ENCODE measurements at regions not wholly inside any gene's neighbourhood (a gene's known extent, or its start where the extent isn't known, plus 50 kb on each side); places are given as distances from the start of the nearest gene placed in this dataset.

- H3K9me3 ChIP-seq: no peaks in the 10 kb centered on the region
- H3K4me1 ChIP-seq (ENCODE audit: control insufficient read depth in 1 of 2, insufficient read depth in 1 of 2, low read depth in 1 of 2, low read length in 1 of 2): no peaks in the 10 kb centered on the region
- TF ChIP-seq, protein P1, sequence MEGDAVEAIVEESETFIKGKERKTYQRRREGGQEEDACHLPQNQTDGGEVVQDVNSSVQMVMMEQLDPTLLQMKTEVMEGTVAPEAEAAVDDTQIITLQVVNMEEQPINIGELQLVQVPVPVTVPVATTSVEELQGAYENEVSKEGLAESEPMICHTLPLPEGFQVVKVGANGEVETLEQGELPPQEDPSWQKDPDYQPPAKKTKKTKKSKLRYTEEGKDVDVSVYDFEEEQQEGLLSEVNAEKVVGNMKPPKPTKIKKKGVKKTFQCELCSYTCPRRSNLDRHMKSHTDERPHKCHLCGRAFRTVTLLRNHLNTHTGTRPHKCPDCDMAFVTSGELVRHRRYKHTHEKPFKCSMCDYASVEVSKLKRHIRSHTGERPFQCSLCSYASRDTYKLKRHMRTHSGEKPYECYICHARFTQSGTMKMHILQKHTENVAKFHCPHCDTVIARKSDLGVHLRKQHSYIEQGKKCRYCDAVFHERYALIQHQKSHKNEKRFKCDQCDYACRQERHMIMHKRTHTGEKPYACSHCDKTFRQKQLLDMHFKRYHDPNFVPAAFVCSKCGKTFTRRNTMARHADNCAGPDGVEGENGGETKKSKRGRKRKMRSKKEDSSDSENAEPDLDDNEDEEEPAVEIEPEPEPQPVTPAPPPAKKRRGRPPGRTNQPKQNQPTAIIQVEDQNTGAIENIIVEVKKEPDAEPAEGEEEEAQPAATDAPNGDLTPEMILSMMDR (IDR thresholded peaks at IDR 0.05): no peak
- no peak overlapping the region for H3K27ac ChIP-seq
- H3K4me3 ChIP-seq (ENCODE audit: low read depth in 1 of 2, low read length in 1 of 2): no peak overlapping the region
- H3K36me3 ChIP-seq: no peaks in the 10 kb centered on the region
- no peaks in the 10 kb centered on the region for H3K27me3 ChIP-seq
Measured at GRCh38 chr12:114757684-114758325, 73.8 kb upstream of the TBX3 start.

DNA sequence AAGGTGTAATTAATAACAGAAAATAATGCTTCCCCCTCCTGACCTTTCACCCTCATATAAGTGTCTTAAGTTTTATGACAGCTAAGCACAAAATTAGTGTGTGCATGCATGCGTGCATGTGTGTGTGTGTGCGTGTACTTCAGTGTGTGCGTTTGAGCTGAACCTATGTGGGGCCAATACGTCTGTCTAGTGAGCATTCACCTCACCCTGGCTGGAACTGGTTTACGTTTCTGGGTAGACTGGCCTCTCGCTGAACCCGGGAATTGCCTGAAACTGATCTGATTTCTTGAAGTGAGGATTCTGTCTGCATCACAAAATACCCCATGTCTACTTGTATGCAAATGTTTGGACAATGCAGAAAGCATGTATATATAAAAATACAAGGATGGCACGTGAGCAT lies 68.2 kb upstream of the TBX3 start:
- no peaks in the 10 kb centered on the region for H3K27me3 ChIP-seq
- H3K4me3 ChIP-seq (ENCODE audit: low read depth in 1 of 2, low read length in 1 of 2): no peak overlapping the region
- H3K36me3 ChIP-seq: no peaks in the 10 kb centered on the region
- TF ChIP-seq, protein P1 (IDR thresholded peaks at IDR 0.05): no peak
- H3K27ac ChIP-seq: no peak overlapping the region
- no peaks in the 10 kb centered on the region for H3K9me3 ChIP-seq
- H3K4me1 ChIP-seq (ENCODE audit: control insufficient read depth in 1 of 2, insufficient read depth in 1 of 2, low read depth in 1 of 2, low read length in 1 of 2): no peaks in the 10 kb centered on the region

DNA sequence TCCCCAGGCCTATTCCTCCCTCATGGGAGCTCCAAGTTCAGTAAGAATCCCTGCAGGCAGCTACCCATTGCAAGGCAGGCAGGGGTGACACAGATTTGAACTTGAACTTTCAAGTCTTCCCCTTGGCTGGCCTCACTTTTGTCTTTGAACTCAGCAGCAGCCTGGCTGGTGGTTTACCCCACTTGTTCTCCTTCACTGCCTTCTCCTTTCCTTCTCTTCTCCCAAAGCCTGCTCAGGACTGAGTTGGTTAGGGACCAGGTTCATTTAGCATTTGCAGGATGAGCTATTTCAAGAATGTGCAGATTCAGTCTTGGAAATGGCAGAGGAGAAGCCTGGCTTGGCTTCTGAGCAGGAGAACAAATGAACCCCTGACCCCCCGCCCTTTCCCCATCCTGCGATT lies 67.7 kb upstream of the TBX3 start:
- Histone ChIP-seq H3K4me1 (ENCODE audit: control insufficient read depth in 1 of 2, insufficient read depth in 1 of 2, low read depth in 1 of 2, low read length in 1 of 2) (no peaks in the 10 kb centered on the region), H3K4me3 (ENCODE audit: low read depth in 1 of 2, low read length in 1 of 2) (no peak overlapping the region), H3K36me3 (no peaks in the 10 kb centered on the region), H3K9me3 (no peaks in the 10 kb centered on the region), H3K27me3 (no peaks in the 10 kb centered on the region), H3K27ac (no peak overlapping the region)
- TF ChIP-seq, protein P1 (IDR thresholded peaks at IDR 0.05): no peak

DNA sequence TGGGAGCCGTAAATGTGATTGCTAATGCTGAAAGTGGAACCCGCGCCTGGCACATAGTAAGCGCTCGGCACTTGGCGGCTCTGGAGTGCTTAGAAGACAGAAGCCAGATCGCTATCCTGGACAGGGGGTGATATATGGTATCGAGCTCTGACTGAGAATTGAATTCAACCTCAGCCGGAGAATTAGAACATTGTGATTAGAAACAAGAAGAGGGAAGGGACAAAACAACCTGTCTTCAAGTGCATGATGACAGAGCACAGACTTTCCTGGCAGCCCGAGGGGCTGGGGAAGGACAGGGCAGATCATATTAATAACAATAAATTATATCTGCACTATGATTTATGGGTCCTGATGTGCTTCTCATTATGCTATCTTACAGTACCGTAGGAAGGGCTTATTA lies 66.9 kb upstream of the TBX3 start:
- no peaks in the 10 kb centered on the region for H3K36me3 ChIP-seq
- no peaks in the 10 kb centered on the region for H3K9me3 ChIP-seq
- H3K27ac ChIP-seq: no peak overlapping the region
- H3K4me1 ChIP-seq (ENCODE audit: control insufficient read depth in 1 of 2, insufficient read depth in 1 of 2, low read depth in 1 of 2, low read length in 1 of 2): no peaks in the 10 kb centered on the region
- TF ChIP-seq, protein P1 (IDR thresholded peaks at IDR 0.05): no peak
- H3K27me3 ChIP-seq: no peaks in the 10 kb centered on the region
- no peak overlapping the region for H3K4me3 ChIP-seq (ENCODE audit: low read depth in 1 of 2, low read length in 1 of 2)

DNA sequence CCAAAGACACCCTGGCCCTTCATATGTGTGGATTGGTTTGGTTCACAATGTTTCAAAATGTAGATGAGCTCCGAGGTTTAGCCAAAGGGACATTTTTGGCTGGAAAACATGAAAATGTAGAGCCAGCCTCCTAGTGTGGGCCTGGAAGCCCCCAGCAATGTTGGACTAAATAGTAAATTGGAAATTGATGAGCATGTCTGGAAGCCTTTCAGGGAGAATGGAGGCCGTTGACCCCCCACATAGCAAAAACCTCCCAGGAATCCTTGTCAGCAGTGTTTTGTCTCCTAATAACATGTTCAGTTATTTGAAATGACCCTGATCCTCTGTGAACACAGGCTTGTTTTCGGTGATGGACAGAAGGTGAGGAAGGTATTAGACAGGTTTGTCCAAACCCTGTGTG lies 65.1 kb upstream of the TBX3 start:
- TF ChIP-seq, protein P1 (IDR thresholded peaks at IDR 0.05): no peak
- no peak overlapping the region for H3K27ac ChIP-seq
- H3K36me3 ChIP-seq: no peaks in the 10 kb centered on the region
- H3K9me3 ChIP-seq: no peaks in the 10 kb centered on the region
- H3K4me3 ChIP-seq (ENCODE audit: low read depth in 1 of 2, low read length in 1 of 2): no peak overlapping the region
- no peaks in the 10 kb centered on the region for H3K27me3 ChIP-seq
- no peaks in the 10 kb centered on the region for H3K4me1 ChIP-seq (ENCODE audit: control insufficient read depth in 1 of 2, insufficient read depth in 1 of 2, low read depth in 1 of 2, low read length in 1 of 2)
